ENCODE measurements at regions not wholly inside any gene's neighbourhood (a gene's known extent, or its start where the extent isn't known, plus 50 kb on each side); places are given as distances from the start of the nearest gene placed in this dataset.

GRCh38 chr17:69828087-69828486 lies 246.9 kb upstream of the KCNJ16 start:
- WGBS, 2 donors, result 10 to 11% methylated on average over 6 of the region's 6 CpGs
- H3K27me3 ChIP-seq (ENCODE audit: control insufficient read depth in 1 of 2, insufficient read depth in 2 of 2, low read length in 1 of 2), result peaks cover 0 to 1% of the 10 kb centered on the region in 2 donors
- no peaks in the 10 kb centered on the region for H3K9me3 ChIP-seq (ENCODE audit: control insufficient read depth, low read length)
- no peak overlapping the region for H3K4me3 ChIP-seq (ENCODE audit: low read length in 2 of 2)
- no peaks in the 10 kb centered on the region for H3K4me1 ChIP-seq (ENCODE audit: control insufficient read depth in 1 of 2, insufficient read depth in 2 of 2, low read length in 2 of 2)
- H3K27ac ChIP-seq (ENCODE audit: low read depth in 1 of 2, low read length in 2 of 2), result no peak overlapping the region
- ATAC-seq (ENCODE audit: low FRiP score) (no peak), DNase-seq (peak in 1 of 2 donors; percentile 46)
- H3K36me3 ChIP-seq (ENCODE audit: control insufficient read depth in 1 of 2, insufficient read depth in 2 of 2, low read length in 1 of 2), result no peaks in the 10 kb centered on the region
- intact Hi-C loops (cut with DNase I), result no loop called here

GRCh38 chr17:69834494-69834893 lies 240.5 kb upstream of the KCNJ16 start:
- Histone ChIP-seq H3K4me3 (ENCODE audit: low read length in 2 of 2) (no peak overlapping the region), H3K9me3 (ENCODE audit: control insufficient read depth, low read length) (no peaks in the 10 kb centered on the region), H3K4me1 (ENCODE audit: control insufficient read depth in 1 of 2, insufficient read depth in 2 of 2, low read length in 2 of 2) (no peaks in the 10 kb centered on the region), H3K27ac (ENCODE audit: low read depth in 1 of 2, low read length in 2 of 2) (no peak overlapping the region), H3K27me3 (ENCODE audit: control insufficient read depth in 1 of 2, insufficient read depth in 2 of 2, low read length in 1 of 2) (no peaks in the 10 kb centered on the region), H3K36me3 (ENCODE audit: control insufficient read depth in 1 of 2, insufficient read depth in 2 of 2, low read length in 1 of 2) (no peaks in the 10 kb centered on the region)
- ATAC-seq (ENCODE audit: low FRiP score) (no peak), DNase-seq (no peak)
- intact Hi-C loops (cut with DNase I), result no loop called here
- WGBS, 2 donors, result 81 to 87% methylated on average over 2 of the region's 2 CpGs

DNA sequence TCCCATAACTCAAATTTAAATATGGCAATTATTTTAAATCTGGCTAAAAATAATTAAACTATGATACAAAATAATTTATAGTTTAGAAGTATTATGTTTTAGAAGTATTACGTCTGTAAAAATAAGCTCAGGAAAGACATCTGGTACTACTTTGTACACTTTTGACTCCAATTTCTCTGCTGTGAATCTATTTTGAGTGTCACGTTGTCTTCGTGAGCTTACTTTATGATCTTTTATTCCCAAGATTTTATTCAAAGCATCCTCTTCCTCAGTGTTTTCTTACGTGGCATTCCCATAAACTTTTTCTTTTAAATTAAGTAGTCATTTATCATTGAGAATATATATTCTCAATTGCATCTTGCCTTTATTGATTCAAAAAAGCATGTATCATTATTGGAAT lies 223.3 kb upstream of the KCNJ16 start:
- WGBS, 2 donors, result 65 to 79% methylated on average over 4 of the region's 4 CpGs
- H3K4me3 ChIP-seq (ENCODE audit: low read length in 2 of 2), result no peak overlapping the region
- no peak overlapping the region for H3K27ac ChIP-seq (ENCODE audit: low read depth in 1 of 2, low read length in 2 of 2)
- ATAC-seq (ENCODE audit: low FRiP score) (no peak), DNase-seq (no peak)
- no peaks in the 10 kb centered on the region for H3K36me3 ChIP-seq (ENCODE audit: control insufficient read depth in 1 of 2, insufficient read depth in 2 of 2, low read length in 1 of 2)
- H3K27me3 ChIP-seq (ENCODE audit: control insufficient read depth in 1 of 2, insufficient read depth in 2 of 2, low read length in 1 of 2), result no peaks in the 10 kb centered on the region
- no peaks in the 10 kb centered on the region for H3K9me3 ChIP-seq (ENCODE audit: control insufficient read depth, low read length)
- intact Hi-C loops (cut with DNase I), result no loop called here
- no peaks in the 10 kb centered on the region for H3K4me1 ChIP-seq (ENCODE audit: control insufficient read depth in 1 of 2, insufficient read depth in 2 of 2, low read length in 2 of 2)

DNA sequence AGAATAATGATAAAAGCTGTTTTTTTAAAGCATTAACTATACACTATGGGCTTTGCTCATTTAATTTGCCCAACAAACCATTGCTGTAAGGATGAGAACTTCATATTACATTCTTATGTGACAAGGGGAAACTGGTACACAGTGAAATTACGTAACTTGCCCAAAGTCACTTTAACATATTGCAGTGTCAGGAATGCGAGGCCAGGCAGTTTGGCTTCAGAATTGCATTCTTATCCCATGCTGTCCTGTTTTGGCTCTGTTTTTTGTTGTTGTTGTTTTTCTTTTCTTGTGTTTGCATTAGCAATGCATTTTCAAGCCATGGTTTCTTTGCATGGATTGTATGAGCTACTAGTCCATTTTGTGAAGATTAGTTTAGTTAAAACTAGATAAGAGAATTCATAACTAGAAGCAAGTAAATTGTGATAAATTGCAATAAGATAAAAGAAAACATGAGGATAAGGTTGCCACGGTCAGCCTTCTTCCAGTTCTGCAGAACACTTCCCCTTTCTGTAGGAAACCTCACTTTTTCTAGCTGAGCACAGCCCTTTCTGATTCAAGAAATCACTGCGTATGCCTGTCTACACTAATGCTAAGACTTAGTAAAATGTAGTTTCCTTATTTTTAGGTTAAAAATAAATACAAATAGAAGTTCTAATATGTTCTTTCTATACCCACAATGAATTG lies 221.3 kb upstream of the KCNJ16 start:
- ATAC-seq (ENCODE audit: low FRiP score), result no peak
- DNase-seq, result no peak
- Histone ChIP-seq H3K4me3 (ENCODE audit: low read length in 2 of 2) (no peak overlapping the region), H3K9me3 (ENCODE audit: control insufficient read depth, low read length) (no peaks in the 10 kb centered on the region), H3K36me3 (ENCODE audit: control insufficient read depth in 1 of 2, insufficient read depth in 2 of 2, low read length in 1 of 2) (no peaks in the 10 kb centered on the region), H3K27ac (ENCODE audit: low read depth in 1 of 2, low read length in 2 of 2) (no peak overlapping the region), H3K27me3 (ENCODE audit: control insufficient read depth in 1 of 2, insufficient read depth in 2 of 2, low read length in 1 of 2) (no peaks in the 10 kb centered on the region), H3K4me1 (ENCODE audit: control insufficient read depth in 1 of 2, insufficient read depth in 2 of 2, low read length in 2 of 2) (peaks cover 0 to 1% of the 10 kb centered on the region in 2 donors)
- 26 to 27% methylated on average over 4 of the region's 4 CpGs for WGBS, 2 donors
- intact Hi-C loops (cut with DNase I), result no loop called here

- DNase-seq, result no peak
- H3K9me3 ChIP-seq (ENCODE audit: control insufficient read depth, low read length), result no peaks in the 10 kb centered on the region
- WGBS, 2 donors, result 26 to 27% methylated on average over 1 of the region's 1 CpG
- H3K27ac ChIP-seq (ENCODE audit: low read depth in 1 of 2, low read length in 2 of 2), result no peak overlapping the region
- no peaks in the 10 kb centered on the region for H3K27me3 ChIP-seq (ENCODE audit: control insufficient read depth in 1 of 2, insufficient read depth in 2 of 2, low read length in 1 of 2)
- H3K36me3 ChIP-seq (ENCODE audit: control insufficient read depth in 1 of 2, insufficient read depth in 2 of 2, low read length in 1 of 2), result no peaks in the 10 kb centered on the region
- no peak overlapping the region for H3K4me3 ChIP-seq (ENCODE audit: low read length in 2 of 2)
- peaks cover 0 to 1% of the 10 kb centered on the region in 2 donors for H3K4me1 ChIP-seq (ENCODE audit: control insufficient read depth in 1 of 2, insufficient read depth in 2 of 2, low read length in 2 of 2)
- ATAC-seq (ENCODE audit: low FRiP score), result no peak
- intact Hi-C loops (cut with DNase I), result no loop called here
Observed at GRCh38 chr17:69854225-69854780, 220.7 kb upstream of the KCNJ16 start.

- Histone ChIP-seq H3K4me1 (ENCODE audit: control insufficient read depth in 1 of 2, insufficient read depth in 2 of 2, low read length in 2 of 2) (peaks cover 0 to 1% of the 10 kb centered on the region in 2 donors), H3K27ac (ENCODE audit: low read depth in 1 of 2, low read length in 2 of 2) (no peak overlapping the region), H3K4me3 (ENCODE audit: low read length in 2 of 2) (no peak overlapping the region), H3K27me3 (ENCODE audit: control insufficient read depth in 1 of 2, insufficient read depth in 2 of 2, low read length in 1 of 2) (no peaks in the 10 kb centered on the region), H3K36me3 (ENCODE audit: control insufficient read depth in 1 of 2, insufficient read depth in 2 of 2, low read length in 1 of 2) (no peaks in the 10 kb centered on the region), H3K9me3 (ENCODE audit: control insufficient read depth, low read length) (peaks cover 1% of the 10 kb centered on the region)
- DNase-seq (no peak), ATAC-seq (ENCODE audit: low FRiP score) (no peak)
- intact Hi-C loops (cut with DNase I), result no loop called here
- WGBS, 2 donors, result 81 to 82% methylated on average over 1 of the region's 1 CpG
Observed at GRCh38 chr17:69856946-69857345, 218.1 kb upstream of the KCNJ16 start.

DNA sequence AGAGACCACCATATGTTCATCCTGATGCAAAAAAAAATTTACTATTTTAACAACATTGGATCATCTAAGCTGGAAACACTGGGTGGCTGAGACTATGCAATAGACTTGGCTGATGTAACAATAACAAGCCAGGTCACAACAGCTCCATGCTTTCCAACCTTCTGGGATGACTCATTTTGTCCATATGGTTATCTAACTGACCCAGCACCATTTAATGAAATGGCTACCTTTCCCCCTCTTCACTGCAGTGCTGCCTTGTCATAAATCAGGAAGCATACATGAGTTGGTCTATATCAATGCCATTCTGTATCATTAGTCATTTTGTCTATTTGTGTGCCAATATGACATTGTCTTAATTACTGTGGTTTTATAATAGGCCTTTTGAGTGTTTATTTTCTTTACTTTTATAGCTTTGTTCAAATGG lies 217.6 kb upstream of the KCNJ16 start:
- peaks cover 0 to 1% of the 10 kb centered on the region in 2 donors for H3K4me1 ChIP-seq (ENCODE audit: control insufficient read depth in 1 of 2, insufficient read depth in 2 of 2, low read length in 2 of 2)
- no peaks in the 10 kb centered on the region for H3K36me3 ChIP-seq (ENCODE audit: control insufficient read depth in 1 of 2, insufficient read depth in 2 of 2, low read length in 1 of 2)
- intact Hi-C loops (cut with DNase I), result no loop called here
- H3K9me3 ChIP-seq (ENCODE audit: control insufficient read depth, low read length), result peaks cover 1% of the 10 kb centered on the region
- no peaks in the 10 kb centered on the region for H3K27me3 ChIP-seq (ENCODE audit: control insufficient read depth in 1 of 2, insufficient read depth in 2 of 2, low read length in 1 of 2)
- no peak overlapping the region for H3K27ac ChIP-seq (ENCODE audit: low read depth in 1 of 2, low read length in 2 of 2)
- no peak for ATAC-seq (ENCODE audit: low FRiP score)
- DNase-seq, result no peak
- H3K4me3 ChIP-seq (ENCODE audit: low read length in 2 of 2), result no peak overlapping the region

DNA sequence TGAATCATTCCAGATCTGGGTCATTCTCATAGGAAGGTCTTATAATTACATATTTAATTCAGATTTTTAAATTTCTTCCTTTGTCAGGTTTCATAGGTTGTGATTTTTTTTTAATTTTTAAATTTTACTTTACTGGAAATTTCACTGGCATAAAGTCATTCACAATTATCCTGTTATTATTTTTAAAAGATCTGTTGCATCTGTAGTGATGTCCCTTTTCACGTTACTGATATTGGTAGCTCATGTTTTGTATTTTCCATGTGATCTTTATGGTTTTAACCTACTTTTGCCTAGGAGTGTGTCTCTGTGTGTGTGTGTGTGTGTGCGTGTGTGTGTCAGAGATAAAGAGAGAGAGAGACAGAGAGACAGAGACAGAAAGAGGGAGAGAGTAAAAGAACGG lies 216.6 kb upstream of the KCNJ16 start:
- 67 to 80% methylated on average over 3 of the region's 3 CpGs for WGBS, 2 donors
- Histone ChIP-seq H3K27me3 (ENCODE audit: control insufficient read depth in 1 of 2, insufficient read depth in 2 of 2, low read length in 1 of 2) (no peaks in the 10 kb centered on the region), H3K9me3 (ENCODE audit: control insufficient read depth, low read length) (peaks cover 1% of the 10 kb centered on the region), H3K4me1 (ENCODE audit: control insufficient read depth in 1 of 2, insufficient read depth in 2 of 2, low read length in 2 of 2) (peaks cover 0 to 1% of the 10 kb centered on the region in 2 donors), H3K4me3 (ENCODE audit: low read length in 2 of 2) (no peak overlapping the region), H3K36me3 (ENCODE audit: control insufficient read depth in 1 of 2, insufficient read depth in 2 of 2, low read length in 1 of 2) (no peaks in the 10 kb centered on the region), H3K27ac (ENCODE audit: low read depth in 1 of 2, low read length in 2 of 2) (no peak overlapping the region)
- ATAC-seq (ENCODE audit: low FRiP score), result no peak
- DNase-seq, result no peak
- intact Hi-C loops (cut with DNase I), result no loop called here

GRCh38 chr17:69860142-69860680 lies 214.8 kb upstream of the KCNJ16 start:
- H3K27me3 ChIP-seq (ENCODE audit: control insufficient read depth in 1 of 2, insufficient read depth in 2 of 2, low read length in 1 of 2), result no peaks in the 10 kb centered on the region
- no peak overlapping the region for H3K27ac ChIP-seq (ENCODE audit: low read depth in 1 of 2, low read length in 2 of 2)
- no peak overlapping the region for H3K4me3 ChIP-seq (ENCODE audit: low read length in 2 of 2)
- WGBS, 2 donors, result 69 to 82% methylated on average over 3 of the region's 3 CpGs
- intact Hi-C loops (cut with DNase I), result no loop called here
- ATAC-seq (ENCODE audit: low FRiP score) (no peak), DNase-seq (no peak)
- no peaks in the 10 kb centered on the region for H3K36me3 ChIP-seq (ENCODE audit: control insufficient read depth in 1 of 2, insufficient read depth in 2 of 2, low read length in 1 of 2)
- peaks cover 0 to 1% of the 10 kb centered on the region in 2 donors for H3K4me1 ChIP-seq (ENCODE audit: control insufficient read depth in 1 of 2, insufficient read depth in 2 of 2, low read length in 2 of 2)
- peaks cover 1% of the 10 kb centered on the region for H3K9me3 ChIP-seq (ENCODE audit: control insufficient read depth, low read length)

Data from aorta (tissue), 5 donors.